HK-2 (cell line): ENCODE measurements at regions not wholly inside any gene's neighbourhood (a gene's known extent, or its start where the extent isn't known, plus 50 kb on each side); places are given as distances from the start of the nearest gene placed in this dataset.
"Not testable (repeated sequence)": the region's sequence is repeated elsewhere in the genome, so short reads cannot be mapped to it uniquely, and the experiment has no call there.

ENCODE experiments used
- DNase-seq: peaks from one replicate; pipeline ENCODE4 v3.0.0-alpha.2; 2018; ENCODE audit not compliant: unreplicated experiment

GRCh38 chr12:87259391-87259790 lies 769.8 kb downstream of the C12orf50 start:
- no peak for DNase-seq

DNA sequence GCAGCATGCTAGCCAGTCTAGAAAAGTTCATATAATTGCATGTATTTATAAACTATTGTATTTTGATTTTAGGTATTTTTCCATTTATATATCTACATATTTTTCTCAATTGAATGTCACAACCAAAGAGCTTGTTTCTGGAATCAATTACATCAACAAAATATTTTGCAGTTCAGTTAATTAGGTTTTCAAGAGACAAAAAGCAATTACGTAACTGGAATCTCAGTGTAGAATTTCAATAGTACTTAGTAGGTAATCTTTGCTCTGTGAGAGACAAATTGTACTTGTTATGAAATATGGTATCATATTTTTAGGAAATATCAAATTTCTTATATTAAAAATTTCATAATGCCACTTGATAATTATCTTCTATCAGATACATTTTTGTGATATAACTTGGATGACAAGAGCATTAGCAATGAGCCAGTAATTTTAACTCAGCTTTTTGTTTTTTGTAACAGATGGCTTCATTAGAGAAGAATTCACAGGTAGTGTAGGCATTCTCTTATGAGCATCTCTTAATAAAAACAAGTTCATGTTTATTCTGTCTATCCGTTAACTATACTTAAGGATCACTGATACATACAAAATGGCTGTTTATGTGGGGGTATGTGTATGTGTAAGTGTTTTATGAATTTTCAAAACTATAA lies 774.7 kb downstream of the C12orf50 start:
- DNase-seq, result no peak

DNA sequence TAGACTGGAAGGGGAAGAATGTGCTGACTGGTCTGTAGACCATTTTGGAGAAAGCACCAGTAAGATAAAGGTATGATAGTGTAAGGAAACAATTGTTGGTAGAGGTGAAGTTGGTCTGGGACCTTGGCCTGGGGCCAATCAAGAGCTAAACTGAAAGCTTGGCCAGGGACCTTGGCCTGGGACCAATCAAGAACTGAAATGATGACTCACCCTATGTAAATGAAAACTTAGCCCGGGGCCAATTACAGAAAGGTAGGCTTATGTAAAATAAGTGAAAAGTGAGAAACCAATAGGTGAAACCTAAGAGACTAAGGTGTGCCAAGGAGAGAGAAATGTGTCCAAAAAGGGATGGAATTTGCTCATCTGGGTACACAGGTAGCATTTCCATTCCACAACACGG lies 776.0 kb downstream of the C12orf50 start:
- DNase-seq, result no peak

- DNase-seq, result no peak
These were observed 782.5 kb downstream of the C12orf50 start for GRCh38 chr12:87246726-87247125.

GRCh38 chr12:87238466-87238865 lies 790.7 kb downstream of the C12orf50 start:
- no peak for DNase-seq

DNA sequence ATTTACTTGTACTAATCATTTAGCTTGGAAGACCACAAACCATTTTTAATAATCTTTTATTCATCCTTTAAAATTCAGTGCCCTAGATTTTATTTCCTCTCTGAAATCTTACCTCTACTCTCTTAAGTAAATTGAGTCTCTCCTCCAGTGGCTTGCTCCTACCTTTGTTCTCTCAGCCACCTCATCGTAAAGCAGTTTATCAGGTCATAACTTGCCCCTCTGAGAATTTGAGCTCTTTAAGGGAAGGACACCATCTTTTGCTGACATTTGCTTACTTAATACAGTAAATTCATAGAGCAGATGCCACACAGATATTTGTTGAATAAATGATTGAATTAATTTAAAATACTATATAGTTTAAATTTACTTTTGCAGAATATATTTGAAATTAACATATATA lies 794.3 kb downstream of the C12orf50 start:
- no peak for DNase-seq

DNA sequence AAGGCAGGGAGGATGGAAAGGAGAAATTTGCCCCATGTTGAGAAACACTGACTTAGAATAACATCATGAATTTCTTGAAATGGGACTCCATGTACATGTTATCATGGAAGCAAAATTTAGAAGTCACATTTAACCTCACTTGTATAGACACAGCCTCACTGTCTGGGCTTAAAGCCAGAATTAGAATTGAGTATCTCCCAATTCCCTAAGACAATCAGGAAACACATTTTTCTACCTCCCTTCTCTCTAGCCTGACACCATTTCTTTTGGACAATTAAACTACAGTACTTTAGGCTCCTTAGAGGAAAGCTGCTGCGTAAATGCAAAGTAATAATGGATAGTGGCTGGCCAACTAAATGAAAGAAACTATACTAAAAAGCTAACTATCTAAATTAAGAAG lies 795.5 kb downstream of the C12orf50 start:
- DNase-seq, result no peak

- DNase-seq, result no peak
These were observed 797.4 kb downstream of the C12orf50 start for GRCh38 chr12:87231818-87232217.

DNA sequence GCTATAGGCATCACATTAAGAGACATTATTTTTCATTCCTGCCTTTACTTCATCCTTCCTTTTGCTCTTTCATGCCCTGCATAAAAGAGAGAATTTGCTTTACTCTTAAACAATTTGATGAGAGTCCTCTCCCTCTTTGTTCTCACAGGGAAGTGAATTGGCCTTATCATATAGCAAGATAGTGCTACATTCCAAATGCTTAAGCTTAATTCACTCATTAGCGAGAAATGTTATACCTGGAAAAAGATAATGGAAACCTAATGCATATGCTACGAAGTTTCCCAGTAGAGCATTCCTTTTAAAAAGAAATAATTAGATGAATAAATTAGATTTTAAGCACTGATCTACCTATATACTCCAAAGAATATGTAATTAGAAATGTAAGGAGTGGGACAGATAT lies 798.8 kb downstream of the C12orf50 start:
- no peak for DNase-seq

DNA sequence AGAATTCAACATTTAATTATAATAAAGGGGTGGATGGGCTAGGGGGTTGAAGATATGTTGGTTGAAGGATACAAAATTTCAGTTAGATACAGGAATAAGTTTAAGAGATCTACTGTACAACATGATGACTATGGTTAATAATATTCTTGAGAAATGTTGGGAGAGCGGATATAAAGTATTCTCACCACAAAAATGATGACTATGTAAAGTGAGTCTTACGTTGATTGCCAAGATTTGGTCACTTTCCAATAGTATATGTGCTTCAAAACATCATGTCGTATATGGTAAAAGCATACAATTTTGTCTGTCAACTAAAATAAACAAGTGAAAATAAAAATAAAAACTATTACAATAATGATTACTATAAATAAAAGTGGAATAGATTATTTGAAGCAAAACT lies 802.0 kb downstream of the C12orf50 start:
- DNase-seq, result no peak

GRCh38 chr12:87217491-87217890 lies 811.7 kb downstream of the C12orf50 start:
- no peak for DNase-seq

GRCh38 chr12:87216436-87216835 lies 812.8 kb downstream of the C12orf50 start:
- DNase-seq, result no peak

DNA sequence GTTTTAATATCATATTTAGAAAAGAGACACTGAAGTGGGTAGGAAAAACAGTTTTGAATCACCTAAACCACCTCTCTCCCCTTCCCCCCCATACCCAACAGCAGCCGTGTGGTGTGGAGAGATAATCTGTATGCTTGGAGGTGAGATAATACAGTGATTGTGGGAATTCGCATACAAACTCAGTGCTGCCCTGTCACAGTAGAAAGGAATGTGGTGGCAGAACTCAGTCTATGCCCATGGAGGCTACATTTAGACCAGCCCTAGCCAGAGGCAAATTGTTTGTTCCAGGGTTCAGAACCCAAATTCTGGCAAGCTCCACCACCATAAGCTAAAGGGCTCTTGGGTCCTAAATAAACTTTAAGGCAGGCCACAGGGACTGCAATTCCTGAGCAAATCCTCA lies 827.0 kb downstream of the C12orf50 start:
- no peak for DNase-seq

GRCh38 chr12:87201598-87201997 lies 827.6 kb downstream of the C12orf50 start:
- DNase-seq, result no peak

GRCh38 chr12:87200289-87200979 lies 828.8 kb downstream of the C12orf50 start:
- DNase-seq, result no peak

DNA sequence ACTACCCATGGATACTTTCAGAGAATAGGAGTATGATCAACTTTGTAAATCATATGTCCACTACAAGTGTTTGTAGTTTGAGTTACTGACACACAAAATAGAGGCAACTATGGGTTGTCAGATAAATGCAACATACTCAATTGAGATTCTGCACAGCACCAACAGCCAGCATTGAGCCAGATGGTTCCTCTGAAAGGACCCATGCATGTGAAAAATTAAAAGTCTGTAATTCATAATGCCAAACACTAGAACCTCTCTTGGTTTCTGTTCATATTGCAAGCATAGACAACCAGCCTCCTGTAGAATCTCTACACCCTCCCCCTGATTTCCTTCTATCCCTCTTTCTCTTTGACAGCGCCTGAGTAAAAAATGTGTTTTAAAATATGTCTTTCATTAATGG lies 831.0 kb downstream of the C12orf50 start:
- no peak for DNase-seq

DNA sequence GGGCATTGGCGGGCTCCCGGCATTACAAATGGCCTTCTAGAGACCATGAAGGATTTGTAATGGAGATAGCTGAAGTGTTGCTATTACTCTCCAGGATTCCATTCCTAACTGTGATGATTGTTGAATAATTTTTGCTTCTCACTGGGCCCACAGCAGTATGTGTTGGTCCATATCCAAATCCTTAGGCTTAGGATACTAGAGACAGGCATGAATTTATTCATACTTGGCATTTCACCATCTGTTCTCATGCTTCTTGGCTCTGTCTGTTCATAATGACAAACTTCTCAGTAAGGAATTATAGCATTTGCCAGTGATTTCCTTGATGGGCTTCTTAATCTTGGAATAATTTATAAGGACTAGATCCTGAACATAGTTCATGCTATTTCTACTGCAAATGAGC lies 832.9 kb downstream of the C12orf50 start:
- no peak for DNase-seq

GRCh38 chr12:87194389-87194788 lies 834.8 kb downstream of the C12orf50 start:
- not testable (repeated sequence) for DNase-seq

GRCh38 chr12:87185367-87185766 lies 843.8 kb downstream of the C12orf50 start:
- DNase-seq, result no peak

GRCh38 chr12:87182696-87183233 lies 846.4 kb downstream of the C12orf50 start:
- no peak for DNase-seq

DNA sequence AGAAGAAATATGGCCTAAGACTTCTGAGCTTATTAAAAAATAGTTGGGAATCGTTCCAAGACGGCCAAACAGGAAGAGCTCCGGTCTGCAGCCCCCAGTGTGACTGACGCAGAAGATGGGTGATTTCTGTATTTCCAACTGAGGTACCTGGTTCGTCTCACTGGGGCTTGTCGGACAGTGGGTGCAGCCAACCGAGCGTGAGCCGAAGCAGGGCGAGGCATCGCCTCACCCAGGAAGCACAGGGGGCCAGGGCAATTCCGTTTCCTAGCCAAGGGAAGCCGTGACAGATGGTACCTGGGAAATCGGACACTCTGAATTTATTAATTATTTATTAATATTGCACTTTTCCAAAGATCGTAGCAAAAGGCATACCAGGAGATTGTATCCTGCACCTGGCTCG lies 857.8 kb downstream of the C12orf50 start:
- DNase-seq, result no peak

- no peak for DNase-seq
These were observed 860.2 kb downstream of the C12orf50 start for GRCh38 chr12:87169010-87169409.

DNA sequence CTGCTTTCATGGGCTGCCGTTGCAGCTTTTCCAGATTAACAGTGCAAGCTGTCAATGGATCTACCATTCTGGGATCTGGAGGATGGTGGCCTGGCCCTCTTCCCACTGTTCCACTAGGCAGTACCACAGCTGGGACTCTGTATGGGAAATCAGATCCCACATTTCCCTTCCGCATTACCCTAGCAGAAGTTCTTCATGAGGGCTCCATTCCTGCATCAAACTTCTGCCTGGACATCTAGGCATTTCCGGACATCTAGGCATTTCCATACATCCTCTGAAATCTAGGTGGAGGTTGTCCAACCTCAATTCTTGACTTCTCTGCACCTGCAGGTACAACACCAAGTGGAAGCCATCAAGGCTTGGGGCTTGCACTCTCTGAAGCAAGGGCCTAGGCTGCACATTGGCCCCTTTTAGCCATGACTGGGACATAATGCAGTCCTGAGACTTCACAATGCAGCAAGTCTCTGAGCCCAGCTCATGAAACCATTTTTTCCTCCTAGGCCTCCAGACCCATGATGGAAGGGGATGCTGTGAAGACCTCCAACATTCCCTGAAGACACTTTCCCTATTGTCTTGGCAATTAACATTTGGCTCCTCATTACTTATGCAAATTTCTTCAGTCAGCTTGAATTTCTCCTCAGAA lies 863.3 kb downstream of the C12orf50 start:
- no peak for DNase-seq
